GM12878 (cell line): ENCODE measurements at regions not wholly inside any gene's neighbourhood (a gene's known extent, or its start where the extent isn't known, plus 50 kb on each side); places are given as distances from the start of the nearest gene placed in this dataset.

Source experiments
- ATAC-seq: fragments of 200-7000 bp; cut with Tn5 transposase; 3 replicates; pipeline ENCODE4 v1.9.1; 2020; ENCODE audit warnings: mild to moderate bottlenecking, moderate library complexity
- BruUV-seq: library from RNA; stranded (reverse); fragments of 400-500 nt; replicated peaks from 2 replicates; lab custom pipeline; 2021; lab: Mats Ljungman, UMichigan
- CTCF ChIA-PET: fragments of 300-600 bp; sonication (Branson Sonifier 250); formaldehyde crosslinking; extraction: SDS; loops from one replicate; lab custom pipeline; 2021; ENCODE audit warnings: inconsistent platforms; lab: Yijun Ruan, JAX
- POLR2A ChIA-PET: fragments of 350-600 bp; formaldehyde crosslinking; extraction: SDS; loops from one replicate; lab custom pipeline; 2021; ENCODE audit warnings: inconsistent platforms; lab: Charles Lee
- RAD21 ChIA-PET: fragments of 300-600 bp; sonication (Branson Sonifier 250); formaldehyde crosslinking; loops from one replicate; lab custom pipeline; 2023; ENCODE audit warnings: antibody characterized with exemption; ENCODE audit not compliant: unreplicated experiment; lab: Charles Lee
- SMC1A ChIA-PET: fragments of 300-600 bp; sonication (Branson Sonifier 250); formaldehyde crosslinking; loops from one replicate; lab custom pipeline; 2023; ENCODE audit not compliant: unreplicated experiment, uncharacterized antibody; lab: Charles Lee
- DNase-seq: peaks from one replicate; pipeline ENCODE4 v3.0.0-alpha.2; 2011; ENCODE audit warnings: low read depth, low spot score
- FAIRE-seq: peaks from 3 replicates; lab custom pipeline; 2011; peaks lifted over from hg19 to GRCh38; lab: Jason Lieb, UNC
- H2AFZ ChIP-seq: 2 replicates; pipeline ENCODE4 v1.6.0; 2011; ENCODE audit warnings: low read depth, low read length, control low read depth; ENCODE audit not compliant: control insufficient read depth
- H3K27ac ChIP-seq: 2 replicates; pipeline ENCODE4 v1.5.1; 2011; ENCODE audit warnings: control low read depth; ENCODE audit not compliant: control insufficient read depth, insufficient read depth
- H3K27me3 ChIP-seq, 2 experiments: replicated peaks in 1 of 2; 2 replicates each; pipeline versions ENCODE4 v1.6.0 to v1.6.1; 2011; ENCODE audit warnings: low read length in 1 of 2; ENCODE audit not compliant: control insufficient read depth in 2 of 2, insufficient read depth in 2 of 2
- H3K36me3 ChIP-seq, 2 experiments: 2 replicates each; pipeline ENCODE4 v1.5.1; 2011; ENCODE audit warnings: low read length in 1 of 2; ENCODE audit not compliant: control insufficient read depth in 2 of 2, insufficient read depth in 2 of 2
- H3K4me1 ChIP-seq: 2 replicates; pipeline ENCODE4 v1.6.1; 2011; ENCODE audit warnings: mild to moderate bottlenecking, low read length, moderate library complexity, mixed read lengths; ENCODE audit not compliant: control insufficient read depth, insufficient read depth
- H3K4me2 ChIP-seq: 2 replicates; pipeline ENCODE4 v1.6.0; 2011; ENCODE audit warnings: control low read depth; ENCODE audit not compliant: control insufficient read depth, insufficient read depth
- H3K4me3 ChIP-seq: fragments of 200-600 bp; sonication (generic); 2 replicates; pipeline ENCODE4 v1.5.1; 2016
- H3K79me2 ChIP-seq: 2 replicates; pipeline ENCODE4 v1.6.0; 2011; ENCODE audit warnings: low read length; ENCODE audit not compliant: control insufficient read depth, insufficient read depth
- H3K9ac ChIP-seq: 2 replicates; pipeline ENCODE4 v1.8.0; 2011; ENCODE audit warnings: low read length, control low read depth, mixed read lengths; ENCODE audit not compliant: control insufficient read depth, insufficient read depth
- H3K9me3 ChIP-seq: replicated peaks from 3 replicates; pipeline ENCODE4 v1.5.1; 2011; ENCODE audit warnings: mild to moderate bottlenecking, low read length; ENCODE audit not compliant: control insufficient read depth, insufficient read depth
- H4K20me1 ChIP-seq: 2 replicates; pipeline ENCODE4 v1.6.0; 2011; ENCODE audit not compliant: control insufficient read depth, insufficient read depth
- CHD1 ChIP-seq: IDR thresholded peaks from 2 replicates; pipeline ENCODE4 v1.6.1; 2012; ENCODE audit warnings: low read depth, low read length, improper control_type of control experiment
- DPF2 ChIP-seq: fragments of 450-650 bp; IDR thresholded peaks from 2 replicates; pipeline ENCODE4 v1.6.1; 2017; ENCODE audit warnings: mild to moderate bottlenecking
- ESRRA ChIP-seq: IDR thresholded peaks from 2 replicates; pipeline ENCODE4 v1.6.1; 2012; ENCODE audit warnings: mild to moderate bottlenecking, low read length, improper control_type of control experiment
- HDAC2 ChIP-seq: fragments of 200-600 bp; sonication (generic); IDR thresholded peaks from 2 replicates; pipeline ENCODE4 v1.6.1; 2017
- KDM1A ChIP-seq: fragments of 200-600 bp; sonication (generic); IDR thresholded peaks from 2 replicates; pipeline ENCODE4 v1.6.1; 2016; ENCODE audit warnings: borderline replicate concordance
- MTA3 ChIP-seq: IDR thresholded peaks from 2 replicates; pipeline ENCODE4 v1.6.1; 2012; ENCODE audit warnings: low read length, inconsistent platforms, borderline replicate concordance
- NFYB ChIP-seq: IDR thresholded peaks from 2 replicates; pipeline ENCODE4 v1.6.1; 2011; ENCODE audit warnings: low read depth, mild to moderate bottlenecking, low read length, improper control_type of control experiment, moderate library complexity; ENCODE audit not compliant: insufficient read depth
- NR2F1 ChIP-seq: fragments of 450-650 bp; conservative IDR thresholded peaks from 2 replicates; pipeline ENCODE4 v1.6.1; 2017; ENCODE audit warnings: mild to moderate bottlenecking
- PAX8 ChIP-seq: fragments of 450-650 bp; IDR thresholded peaks from 2 replicates; pipeline ENCODE4 v1.6.1; 2017; ENCODE audit warnings: mild to moderate bottlenecking, moderate library complexity
- SKIL ChIP-seq: fragments of 450-650 bp; IDR thresholded peaks from 2 replicates; pipeline ENCODE4 v1.6.1; 2017; ENCODE audit warnings: mild to moderate bottlenecking, low read depth, inconsistent platforms; ENCODE audit not compliant: poor library complexity, severe bottlenecking
- SMAD1 ChIP-seq: fragments of 450-650 bp; IDR thresholded peaks from 2 replicates; pipeline ENCODE4 v1.6.1; 2018; ENCODE audit warnings: mild to moderate bottlenecking, low read depth; ENCODE audit not compliant: partially characterized antibody
- TAF1 ChIP-seq: IDR thresholded peaks from 2 replicates; pipeline ENCODE4 v1.6.1; 2011; ENCODE audit warnings: mild to moderate bottlenecking, low read depth, low read length, borderline replicate concordance
- TBL1XR1 ChIP-seq: IDR thresholded peaks from 2 replicates; pipeline ENCODE4 v1.6.1; 2012; ENCODE audit warnings: low read depth, low read length, improper control_type of control experiment
- ZBTB4 ChIP-seq: fragments of 450-650 bp; formaldehyde crosslinking; IDR thresholded peaks from 2 replicates; pipeline ENCODE4 v1.4.0; 2022; ENCODE audit warnings: mild to moderate bottlenecking, moderate library complexity
- WGBS: methylation state at CpG from one replicate; pipeline ENCODE4 v1.1.6; 2016; ENCODE audit warnings: low lambda C conversion rate; ENCODE audit not compliant: insufficient replicate concordance, insufficient coverage; ENCODE audit errors: missing lambda C conversion rate; 5-methylcytosine and 5-hydroxymethylcytosine counted together
- in situ Hi-C: fragments of 300-500 bp; cut with MboI; formaldehyde crosslinking; loops from 9 replicates; pipeline ENCODE4 v1.14.3; 2018; ENCODE audit warnings: mixed read lengths
- intact Hi-C: fragments of 100-400 bp; cut with micrococcal nuclease; formaldehyde crosslinking; loops from one replicate; pipeline ENCODE4 v1.14.2; 2022; ENCODE audit not compliant: unreplicated experiment
- TF ChIP-seq, protein P1 (sequence below), 3 experiments: IDR thresholded peaks in 2 of 3; conservative IDR thresholded peaks in 1 of 3; 2 replicates each; pipeline ENCODE4 v1.5.1; 2011; ENCODE audit warnings: low read depth in 3 of 3, low read length in 3 of 3, mild to moderate bottlenecking in 3 of 3, control low read depth in 2 of 3, moderate library complexity in 2 of 3, inconsistent platforms in 1 of 3, mixed read lengths in 1 of 3; ENCODE audit not compliant: control insufficient read depth in 2 of 3, insufficient read depth in 1 of 3; ENCODE audit errors: extremely low read depth in 1 of 3
- TF ChIP-seq, protein P2 (sequence below): fragments of 450-650 bp; IDR thresholded peaks from 2 replicates; pipeline ENCODE4 v1.6.1; 2014; ENCODE audit warnings: mild to moderate bottlenecking

GRCh38 chrX:134183665-134184064, 53.3 kb upstream of the CCDC160 start:
- Histone ChIP-seq H3K79me2 (no peaks in the 10 kb centered on the region), H3K27me3 (peaks cover 0 to 3% of the 10 kb centered on the region in 2 experiments; a peak in 1 of 4 replicates), H3K36me3 (no peaks in the 10 kb centered on the region), H3K4me3 (no peak overlapping the region), H3K4me1 (no peaks in the 10 kb centered on the region), H3K27ac (no peak overlapping the region), H3K9me3 (no peaks in the 10 kb centered on the region), H2AFZ (no peak overlapping the region)
- DNase-seq, result no peak
- ChIA-PET RAD21 (no interaction called here), CTCF (no interaction called here)
- in situ Hi-C loops, result no loop called here
- BruUV-seq, result no TSS peak
- WGBS, result 33% methylated on average over 6 of the region's 6 CpGs
- ATAC-seq, result no peak
- TF ChIP-seq ESRRA (no peak), NFYB (no peak), SMAD1 (no peak), CHD1 (no peak), PAX8 (no peak), HDAC2 (no peak), SKIL (no peak), MTA3 (no peak), ZBTB4 (no peak), TBL1XR1 (no peak), DPF2 (no peak), KDM1A (no peak), NR2F1 (no peak), TAF1 (no peak)
- TF ChIP-seq, protein P1, sequence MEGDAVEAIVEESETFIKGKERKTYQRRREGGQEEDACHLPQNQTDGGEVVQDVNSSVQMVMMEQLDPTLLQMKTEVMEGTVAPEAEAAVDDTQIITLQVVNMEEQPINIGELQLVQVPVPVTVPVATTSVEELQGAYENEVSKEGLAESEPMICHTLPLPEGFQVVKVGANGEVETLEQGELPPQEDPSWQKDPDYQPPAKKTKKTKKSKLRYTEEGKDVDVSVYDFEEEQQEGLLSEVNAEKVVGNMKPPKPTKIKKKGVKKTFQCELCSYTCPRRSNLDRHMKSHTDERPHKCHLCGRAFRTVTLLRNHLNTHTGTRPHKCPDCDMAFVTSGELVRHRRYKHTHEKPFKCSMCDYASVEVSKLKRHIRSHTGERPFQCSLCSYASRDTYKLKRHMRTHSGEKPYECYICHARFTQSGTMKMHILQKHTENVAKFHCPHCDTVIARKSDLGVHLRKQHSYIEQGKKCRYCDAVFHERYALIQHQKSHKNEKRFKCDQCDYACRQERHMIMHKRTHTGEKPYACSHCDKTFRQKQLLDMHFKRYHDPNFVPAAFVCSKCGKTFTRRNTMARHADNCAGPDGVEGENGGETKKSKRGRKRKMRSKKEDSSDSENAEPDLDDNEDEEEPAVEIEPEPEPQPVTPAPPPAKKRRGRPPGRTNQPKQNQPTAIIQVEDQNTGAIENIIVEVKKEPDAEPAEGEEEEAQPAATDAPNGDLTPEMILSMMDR (IDR thresholded peaks at IDR 0.05 in 2 of 3, conservative IDR thresholded peaks at IDR 0.05 in 1 of 3; ENCODE audit: control insufficient read depth in 2 of 3, extremely low read depth in 1 of 3, insufficient read depth in 1 of 3, low read depth in 3 of 3, low read length in 3 of 3), result no peak
- TF ChIP-seq, protein P2, sequence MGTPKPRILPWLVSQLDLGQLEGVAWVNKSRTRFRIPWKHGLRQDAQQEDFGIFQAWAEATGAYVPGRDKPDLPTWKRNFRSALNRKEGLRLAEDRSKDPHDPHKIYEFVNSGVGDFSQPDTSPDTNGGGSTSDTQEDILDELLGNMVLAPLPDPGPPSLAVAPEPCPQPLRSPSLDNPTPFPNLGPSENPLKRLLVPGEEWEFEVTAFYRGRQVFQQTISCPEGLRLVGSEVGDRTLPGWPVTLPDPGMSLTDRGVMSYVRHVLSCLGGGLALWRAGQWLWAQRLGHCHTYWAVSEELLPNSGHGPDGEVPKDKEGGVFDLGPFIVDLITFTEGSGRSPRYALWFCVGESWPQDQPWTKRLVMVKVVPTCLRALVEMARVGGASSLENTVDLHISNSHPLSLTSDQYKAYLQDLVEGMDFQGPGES, result no peak
- TF ChIP-seq, all 136 proteins: peak for 0
- intact Hi-C loops, result no loop called here
- Histone ChIP-seq H3K4me2 (no peak overlapping the region), H3K9ac (no peak overlapping the region), H4K20me1 (no peaks in the 10 kb centered on the region)
- SMC1A ChIA-PET, result no interaction called here
- FAIRE-seq, result peak; percentile 31
- POLR2A ChIA-PET, result no interaction called here
